ENCODE measurements at regions not wholly inside any gene's neighbourhood (a gene's known extent, or its start where the extent isn't known, plus 50 kb on each side); places are given as distances from the start of the nearest gene placed in this dataset.
"Not testable (repeated sequence)": the region's sequence is repeated elsewhere in the genome, so short reads cannot be mapped to it uniquely, and the experiment has no call there.

GRCh38 chr5:103993031-103993430, 430.4 kb upstream of the NUDT12 start:
- no peaks in the 10 kb centered on the region for H3K9me3 ChIP-seq
- intact Hi-C loops (cut with DNase I): no loop called here
- TF ChIP-seq CTCF (IDR thresholded peaks at IDR 0.05) (no peak), POLR2AphosphoS5 (IDR thresholded peaks at IDR 0.05) (no peak), POLR2A (IDR thresholded peaks at IDR 0.05) (no peak)

GRCh38 chr5:103990064-103990463, 427.5 kb upstream of the NUDT12 start:
- no peak for DNase-seq (ENCODE audit: low spot score)
- 93% methylated on average over 4 of the region's 4 CpGs for WGBS
- Histone ChIP-seq H3K36me3 (no peaks in the 10 kb centered on the region), H3K27me3 (replicated peaks; ENCODE audit: insufficient read depth) (no peaks in the 10 kb centered on the region), H3K4me3 (no peak overlapping the region), H3K9me3 (no peaks in the 10 kb centered on the region), H3K4me1 (replicated peaks) (no peaks in the 10 kb centered on the region), H3K27ac (no peak overlapping the region)
- TF ChIP-seq POLR2A (IDR thresholded peaks at IDR 0.05) (no peak), POLR2AphosphoS5 (IDR thresholded peaks at IDR 0.05) (no peak), CTCF (IDR thresholded peaks at IDR 0.05) (no peak)
- intact Hi-C loops (cut with DNase I): no loop called here

More at GRCh38 chr5:103993031-103993430, 430.4 kb upstream of the NUDT12 start:
- no peaks in the 10 kb centered on the region for H3K27me3 ChIP-seq (replicated peaks; ENCODE audit: insufficient read depth)
- H3K4me1 ChIP-seq (replicated peaks): no peaks in the 10 kb centered on the region
- H3K36me3 ChIP-seq: no peaks in the 10 kb centered on the region
- WGBS: 35% methylated on average over 1 of the region's 1 CpG
- DNase-seq (ENCODE audit: low spot score): no peak
- H3K27ac ChIP-seq: no peak overlapping the region
- no peak overlapping the region for H3K4me3 ChIP-seq

GRCh38 chr5:103981592-103981991, 419.0 kb upstream of the NUDT12 start:
- no peak for DNase-seq (ENCODE audit: low spot score)
- intact Hi-C loops (cut with DNase I): no loop called here
- H3K27ac ChIP-seq: no peak overlapping the region
- H3K27me3 ChIP-seq (replicated peaks; ENCODE audit: insufficient read depth): no peaks in the 10 kb centered on the region
- no peak for TF ChIP-seq POLR2AphosphoS5 (IDR thresholded peaks at IDR 0.05)
- no peak for TF ChIP-seq CTCF (IDR thresholded peaks at IDR 0.05)
- TF ChIP-seq POLR2A (IDR thresholded peaks at IDR 0.05): no peak
- H3K36me3 ChIP-seq: no peaks in the 10 kb centered on the region
- H3K4me1 ChIP-seq (replicated peaks): no peaks in the 10 kb centered on the region
- no peak overlapping the region for H3K4me3 ChIP-seq
- 95% methylated on average over 4 of the region's 4 CpGs for WGBS
- no peaks in the 10 kb centered on the region for H3K9me3 ChIP-seq

- H3K27me3 ChIP-seq (replicated peaks; ENCODE audit: insufficient read depth): no peaks in the 10 kb centered on the region
- H3K36me3 ChIP-seq: no peaks in the 10 kb centered on the region
- no peak for DNase-seq (ENCODE audit: low spot score)
- TF ChIP-seq POLR2A (IDR thresholded peaks at IDR 0.05) (no peak), POLR2AphosphoS5 (IDR thresholded peaks at IDR 0.05) (no peak), CTCF (IDR thresholded peaks at IDR 0.05) (no peak)
- H3K27ac ChIP-seq: no peak overlapping the region
- H3K9me3 ChIP-seq: no peaks in the 10 kb centered on the region
- no peak overlapping the region for H3K4me3 ChIP-seq
- no peaks in the 10 kb centered on the region for H3K4me1 ChIP-seq (replicated peaks)
- intact Hi-C loops (cut with DNase I): no loop called here
Observed at GRCh38 chr5:103973669-103974068, 411.1 kb upstream of the NUDT12 start.

GRCh38 chr5:103966295-103966694, 403.7 kb upstream of the NUDT12 start:
- H3K36me3 ChIP-seq; H3K4me1 ChIP-seq (replicated peaks); H3K9me3 ChIP-seq; H3K4me3 ChIP-seq; H3K27me3 ChIP-seq (replicated peaks; ENCODE audit: insufficient read depth); DNase-seq (ENCODE audit: low spot score); intact Hi-C loops (cut with DNase I); H3K27ac ChIP-seq: not testable (repeated sequence)
- WGBS: 97% methylated on average over 21 of the region's 25 CpGs
